ENCODE measurements at regions not wholly inside any gene's neighbourhood (a gene's known extent, or its start where the extent isn't known, plus 50 kb on each side); places are given as distances from the start of the nearest gene placed in this dataset.

DNA sequence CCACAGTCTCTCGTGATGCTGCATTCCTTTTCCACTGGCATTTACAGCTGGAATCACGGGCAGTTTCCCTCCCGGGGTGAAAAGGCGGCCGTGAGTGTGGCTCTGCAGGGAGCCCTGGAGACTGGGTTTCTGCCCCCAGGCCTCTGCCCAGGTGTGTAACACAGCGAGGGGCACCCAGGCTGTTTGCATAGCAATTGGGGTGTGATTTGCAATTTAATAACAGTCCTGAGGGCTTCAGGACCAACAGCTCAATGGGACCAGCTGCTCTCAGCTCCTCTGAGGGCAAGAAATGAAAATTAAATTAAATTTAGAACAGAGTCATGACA is 99.0 kb upstream of the SHOX start:
- H2BK15ac ChIP-seq (ENCODE audit: low read length) = no peak overlapping the region
- H3K23me2 ChIP-seq (ENCODE audit: low read depth, low read length) = peaks cover 3% of the 10 kb centered on the region; the same call in 1 of the 2 replicates
- H3K18ac ChIP-seq (ENCODE audit: extremely low read depth, low read length) = peak overlapping the region; percentile 49; the same call in 1 of the 2 replicates
- no peak overlapping the region for H3K23ac ChIP-seq (ENCODE audit: insufficient read length)
- peak overlapping the region in 3 of 4 experiments; percentile 7 to 47 (median 23); a peak in 5 of 8 replicates for H3K4me3 ChIP-seq (ENCODE audit: extremely low read depth in 1 of 4, insufficient read depth in 2 of 4, low read depth in 3 of 4, low read length in 4 of 4)
- peak; percentile 23 to 61 for DNase-seq (ENCODE audit: low read depth in 1 of 2, low spot score in 2 of 2)
- H3K9ac ChIP-seq (replicated peaks in 1 of 4; ENCODE audit: extremely low read depth in 1 of 4, low read depth in 3 of 4, low read length in 3 of 4) = no peak overlapping the region
- ChIA-PET POLR2A (ENCODE audit: partially characterized antibody) (no interaction called here), CTCF (ENCODE audit: partially characterized antibody) (no interaction called here)
- 0% methylated on average over 6 of the region's 6 CpGs; no CpG with 5 or more reads in 1 of the 2 experiments for WGBS, 2 experiments (ENCODE audit: extremely low coverage in 1 of 2, insufficient coverage in 1 of 2, insufficient read length in 1 of 2, insufficient replicate concordance in 2 of 2, low coverage in 1 of 2, low lambda C conversion rate in 2 of 2, missing lambda C conversion rate in 1 of 2)
- H4K20me1 ChIP-seq (replicated peaks in 1 of 2; ENCODE audit: control insufficient read depth in 1 of 2, insufficient read depth in 2 of 2, low read length in 2 of 2) = peaks cover 0 to 5% of the 10 kb centered on the region in 2 experiments
- H3K36me3 ChIP-seq (ENCODE audit: control insufficient read depth in 2 of 4, insufficient read depth in 4 of 4, low read length in 3 of 4) = no peaks in the 10 kb centered on the region
- peak overlapping the region; percentile 77; the same call in 1 of the 2 replicates for H2BK5ac ChIP-seq (ENCODE audit: low read depth, low read length)
- peak overlapping the region; percentile 57 for H4K5ac ChIP-seq (ENCODE audit: insufficient read length, low read depth, low read length)
- H2BK20ac ChIP-seq (ENCODE audit: low read length) = no peak overlapping the region
- H3K56ac ChIP-seq (replicated peaks; ENCODE audit: insufficient read length, low read depth, low read length) = no peak overlapping the region
- H4K8ac ChIP-seq (ENCODE audit: extremely low read depth, insufficient read depth, low read length) = no peak overlapping the region
- H2AFZ ChIP-seq (ENCODE audit: low read length) = no peak overlapping the region
- no peak overlapping the region for H3K14ac ChIP-seq (ENCODE audit: insufficient read length)
- peak overlapping the region; percentile 53 to 62 for H3K4me2 ChIP-seq (ENCODE audit: insufficient read depth in 1 of 2, low read depth in 2 of 2, low read length in 2 of 2)
- FAIRE-seq = peak; percentile 65
- no peak overlapping the region for H3K4ac ChIP-seq (replicated peaks; ENCODE audit: insufficient read length, low read depth, low read length)
- no peaks in the 10 kb centered on the region for H3K79me1 ChIP-seq (ENCODE audit: low read depth, low read length)
- H4K91ac ChIP-seq (replicated peaks; ENCODE audit: insufficient read length, low read length) = peak overlapping the region; percentile 87
- H2BK12ac ChIP-seq (ENCODE audit: low read depth, low read length) = 0 out of 2 replicates have a peak overlapping the region, but pooled peaks have one; percentile 31
- no peaks in the 10 kb centered on the region for H3K9me3 ChIP-seq (ENCODE audit: insufficient read depth in 2 of 2, low read depth in 1 of 2, low read length in 1 of 2)
- no peaks in the 10 kb centered on the region for H3K27me3 ChIP-seq (replicated peaks in 1 of 4; ENCODE audit: control insufficient read depth in 3 of 4, extremely low read depth in 1 of 4, insufficient read depth in 3 of 4, low read length in 3 of 4)
- peaks cover 0 to 4% of the 10 kb centered on the region in 2 experiments; a peak in 1 of 4 replicates for H3K79me2 ChIP-seq (ENCODE audit: control insufficient read depth in 1 of 2, insufficient read depth in 2 of 2, low read length in 2 of 2)
- H2BK120ac ChIP-seq (replicated peaks; ENCODE audit: low read depth, low read length) = no peak overlapping the region
- H3K27ac ChIP-seq (ENCODE audit: low read depth, low read length) = peak overlapping the region; percentile 29; the same call in 1 of the 2 replicates
- H3K4me1 ChIP-seq (replicated peaks in 1 of 4; ENCODE audit: control insufficient read depth in 3 of 4, insufficient read depth in 4 of 4, low read length in 3 of 4) = peaks cover 5 to 17% (median 7%) of the 10 kb centered on the region in 4 experiments; a peak in 6 of 7 replicates
- no peak overlapping the region for H2AK5ac ChIP-seq (ENCODE audit: low read depth, low read length)
- peak; percentile 68 for TF ChIP-seq CTBP2 (IDR thresholded peaks at IDR 0.05; ENCODE audit: borderline replicate concordance, insufficient read depth, insufficient read length, low read length)
- peak; percentile 8 to 98; a peak in 3 of 4 replicates for TF ChIP-seq HDAC2 (IDR thresholded peaks at IDR 0.05; ENCODE audit: borderline replicate concordance in 1 of 2, low read depth in 2 of 2, low read length in 2 of 2)
- TF ChIP-seq TCF12 (IDR thresholded peaks at IDR 0.05; ENCODE audit: low read depth, low read length) = peak; percentile 84; the same call in 1 of the 2 replicates
- TF ChIP-seq BACH1 (IDR thresholded peaks at IDR 0.05; ENCODE audit: low read length) = peak; percentile 62
- TF ChIP-seq EGR1 (IDR thresholded peaks at IDR 0.05; ENCODE audit: borderline replicate concordance, low read depth, low read length) = no peak
